GM21390 (cell line): ENCODE measurements at regions not wholly inside any gene's neighbourhood (a gene's known extent, or its start where the extent isn't known, plus 50 kb on each side); places are given as distances from the start of the nearest gene placed in this dataset.
"Not testable (repeated sequence)": the region's sequence is repeated elsewhere in the genome, so short reads cannot be mapped to it uniquely, and the experiment has no call there.

Source experiments
- ATAC-seq: cut with Tn5 transposase; IDR thresholded peaks from one replicate; pipeline ENCODE4 v1.9.1; 2021; ENCODE audit not compliant: unreplicated experiment

- not testable (repeated sequence) for ATAC-seq
Measured at GRCh38 chr7:123264820-123265219, 65.1 kb upstream of the SLC13A1 start.

- no peak for ATAC-seq
Measured at GRCh38 chr7:123260428-123260960, 60.7 kb upstream of the SLC13A1 start.

- ATAC-seq: no peak
Measured at GRCh38 chr7:123259759-123260158, 60.0 kb upstream of the SLC13A1 start.
